ENCODE measurements at regions not wholly inside any gene's neighbourhood (a gene's known extent, or its start where the extent isn't known, plus 50 kb on each side); places are given as distances from the start of the nearest gene placed in this dataset.

DNA sequence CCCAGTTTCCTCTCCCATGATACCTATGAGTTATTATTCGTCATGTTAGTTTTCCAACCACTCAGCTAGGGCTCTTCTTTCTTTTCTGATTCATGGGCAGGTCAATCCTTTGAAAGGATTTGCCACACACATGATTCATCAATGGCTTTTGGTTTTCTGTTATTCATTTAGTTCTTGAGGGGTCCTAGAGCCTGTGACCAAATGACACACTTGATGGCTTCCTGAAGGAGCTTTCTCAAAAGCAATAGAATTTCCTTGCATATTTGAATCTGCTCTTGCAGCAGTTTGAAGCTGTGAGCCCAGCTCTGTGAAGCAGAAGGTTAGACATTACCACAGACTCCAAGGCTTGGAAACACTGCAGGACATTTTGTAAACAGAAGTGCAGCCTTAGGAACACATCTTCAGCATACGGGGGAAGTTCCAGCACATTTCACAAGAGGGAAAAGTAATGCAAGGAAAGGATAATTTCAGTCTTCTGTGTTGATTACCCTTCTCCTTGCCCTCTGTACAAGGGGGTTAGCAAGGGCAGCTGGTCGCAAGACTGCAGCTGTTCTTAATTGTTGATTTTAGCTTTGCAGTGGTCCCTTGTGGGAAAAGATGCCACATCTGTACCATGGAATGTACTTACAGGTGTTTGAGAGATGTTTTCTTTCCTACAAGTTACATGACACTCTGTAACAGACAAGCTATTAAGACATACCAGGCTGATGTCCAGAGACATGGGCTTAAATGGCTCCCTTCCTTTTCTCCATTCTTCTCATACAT, 338.6 kb downstream of the KCNRG start:
- DNase-seq (ENCODE audit: insufficient read length, low spot score) (no peak), FAIRE-seq (no peak)
- TF ChIP-seq, protein P1, sequence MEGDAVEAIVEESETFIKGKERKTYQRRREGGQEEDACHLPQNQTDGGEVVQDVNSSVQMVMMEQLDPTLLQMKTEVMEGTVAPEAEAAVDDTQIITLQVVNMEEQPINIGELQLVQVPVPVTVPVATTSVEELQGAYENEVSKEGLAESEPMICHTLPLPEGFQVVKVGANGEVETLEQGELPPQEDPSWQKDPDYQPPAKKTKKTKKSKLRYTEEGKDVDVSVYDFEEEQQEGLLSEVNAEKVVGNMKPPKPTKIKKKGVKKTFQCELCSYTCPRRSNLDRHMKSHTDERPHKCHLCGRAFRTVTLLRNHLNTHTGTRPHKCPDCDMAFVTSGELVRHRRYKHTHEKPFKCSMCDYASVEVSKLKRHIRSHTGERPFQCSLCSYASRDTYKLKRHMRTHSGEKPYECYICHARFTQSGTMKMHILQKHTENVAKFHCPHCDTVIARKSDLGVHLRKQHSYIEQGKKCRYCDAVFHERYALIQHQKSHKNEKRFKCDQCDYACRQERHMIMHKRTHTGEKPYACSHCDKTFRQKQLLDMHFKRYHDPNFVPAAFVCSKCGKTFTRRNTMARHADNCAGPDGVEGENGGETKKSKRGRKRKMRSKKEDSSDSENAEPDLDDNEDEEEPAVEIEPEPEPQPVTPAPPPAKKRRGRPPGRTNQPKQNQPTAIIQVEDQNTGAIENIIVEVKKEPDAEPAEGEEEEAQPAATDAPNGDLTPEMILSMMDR (IDR thresholded peaks at IDR 0.05; ENCODE audit: insufficient read depth, missing control alignments), result no peak

DNA sequence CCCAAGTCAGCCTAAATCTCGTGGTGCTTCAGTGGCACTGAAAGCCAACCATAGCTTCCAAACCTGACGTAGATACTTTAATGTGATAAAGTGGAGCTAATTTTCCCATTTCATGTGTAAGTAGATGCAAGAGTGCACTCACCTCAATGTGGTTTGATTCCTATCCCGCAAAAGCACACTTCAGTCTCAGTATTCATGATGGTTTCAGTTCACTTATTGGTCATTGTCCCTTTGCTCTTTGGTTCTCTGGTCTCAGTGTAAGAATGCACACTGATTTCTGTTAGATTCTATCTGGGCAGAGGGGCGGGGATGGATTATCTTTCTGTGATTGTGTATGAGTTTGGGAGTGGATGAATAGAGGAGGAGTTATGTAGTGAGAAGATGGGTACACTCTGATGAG, 340.6 kb downstream of the KCNRG start:
- TF ChIP-seq, protein P1 (IDR thresholded peaks at IDR 0.05; ENCODE audit: insufficient read depth, missing control alignments), result no peak
- no peak for FAIRE-seq

DNA sequence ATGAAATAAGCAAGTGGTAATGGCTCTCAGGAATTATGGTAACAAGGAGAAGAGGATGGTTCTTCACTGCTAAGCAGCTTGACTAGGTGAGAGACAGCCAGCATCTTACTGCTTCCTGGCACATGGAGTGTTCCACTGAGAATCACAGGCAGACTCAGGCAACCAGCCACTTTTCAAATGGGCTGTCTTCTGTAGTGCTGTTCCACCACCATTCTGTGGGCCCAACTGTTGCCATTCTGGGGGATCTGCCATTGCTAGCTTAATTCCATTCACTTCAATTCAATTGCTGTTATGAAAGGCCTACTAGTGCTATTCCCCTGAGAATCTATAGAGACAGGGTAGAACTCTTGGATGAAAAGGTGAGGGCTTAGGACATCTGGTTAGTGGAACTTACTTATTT, 341.9 kb downstream of the KCNRG start:
- FAIRE-seq (no peak), DNase-seq (ENCODE audit: insufficient read length, low spot score) (no peak)
- TF ChIP-seq, protein P1 (IDR thresholded peaks at IDR 0.05; ENCODE audit: insufficient read depth, missing control alignments), result no peak

More for the DNA sequence above, 340.6 kb downstream of the KCNRG start:
- no peak for DNase-seq (ENCODE audit: insufficient read length, low spot score)

DNA sequence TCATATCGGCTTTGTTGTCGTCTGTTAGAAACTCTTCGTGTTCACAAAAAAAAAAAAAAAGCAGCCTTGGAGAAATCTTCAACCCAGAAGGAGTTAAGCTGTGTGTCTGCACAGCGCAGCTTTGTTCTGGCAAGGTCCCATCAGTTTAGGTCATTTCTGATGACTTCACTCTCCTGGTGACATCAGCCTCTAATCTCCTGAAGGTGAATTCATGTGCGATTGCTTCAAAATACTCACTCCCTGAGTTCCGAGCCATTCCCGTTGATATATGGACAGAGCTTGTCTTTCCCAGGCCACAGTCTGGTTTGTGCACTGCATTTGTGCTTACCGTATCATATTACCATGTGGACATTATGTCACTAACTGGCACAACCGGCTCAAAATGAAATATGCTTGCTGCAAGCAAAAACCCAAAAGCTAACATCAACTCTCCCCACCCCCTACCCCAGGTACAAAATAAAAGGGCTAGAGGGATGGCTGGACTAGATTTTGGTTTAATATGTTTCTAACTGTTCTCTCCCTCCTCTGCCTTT, 342.4 kb downstream of the KCNRG start:
- no peak for FAIRE-seq
- DNase-seq (ENCODE audit: insufficient read length, low spot score), result no peak
- TF ChIP-seq, protein P1 (IDR thresholded peaks at IDR 0.05; ENCODE audit: insufficient read depth, missing control alignments), result no peak

DNA sequence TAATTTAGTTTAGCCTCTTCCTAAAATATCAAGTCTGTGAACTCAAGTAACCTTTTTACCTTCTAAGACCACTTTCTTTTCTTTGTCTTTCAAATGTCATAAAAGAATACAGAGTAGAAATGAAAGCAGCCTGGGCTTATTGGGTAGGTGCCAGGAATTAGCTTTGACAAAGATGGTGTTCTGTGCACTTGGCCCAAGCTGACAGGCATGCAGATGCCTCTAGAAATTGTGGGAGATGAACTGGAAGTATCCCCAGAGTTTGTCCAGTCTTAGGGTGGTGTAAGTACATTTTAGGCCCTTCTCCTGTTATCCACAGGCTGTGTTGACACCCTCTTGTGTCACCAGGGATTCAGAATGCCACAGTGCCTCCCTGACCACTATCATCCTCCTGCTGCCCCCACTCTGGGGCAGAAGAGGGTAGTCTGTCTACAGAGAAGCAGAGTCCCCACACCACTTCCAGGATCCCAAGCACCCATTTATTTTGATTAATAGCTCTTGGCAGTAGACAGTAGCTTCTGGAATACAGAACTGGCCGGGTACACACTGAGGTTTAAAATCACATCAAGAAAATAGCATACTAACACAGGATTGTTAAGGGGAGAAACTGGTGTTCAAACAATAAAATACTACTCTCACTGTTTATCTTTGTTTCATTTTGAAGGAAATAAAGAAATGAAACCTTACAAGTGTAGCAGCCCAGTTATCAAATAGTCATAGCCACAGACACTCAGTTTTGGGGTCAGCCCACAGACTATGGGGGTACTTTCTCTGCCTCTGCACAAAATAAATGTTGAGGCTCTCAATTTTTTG, 343.2 kb downstream of the KCNRG start:
- DNase-seq (ENCODE audit: insufficient read length, low spot score) (no peak), FAIRE-seq (no peak)
- TF ChIP-seq, protein P1 (IDR thresholded peaks at IDR 0.05; ENCODE audit: insufficient read depth, missing control alignments), result no peak

DNA sequence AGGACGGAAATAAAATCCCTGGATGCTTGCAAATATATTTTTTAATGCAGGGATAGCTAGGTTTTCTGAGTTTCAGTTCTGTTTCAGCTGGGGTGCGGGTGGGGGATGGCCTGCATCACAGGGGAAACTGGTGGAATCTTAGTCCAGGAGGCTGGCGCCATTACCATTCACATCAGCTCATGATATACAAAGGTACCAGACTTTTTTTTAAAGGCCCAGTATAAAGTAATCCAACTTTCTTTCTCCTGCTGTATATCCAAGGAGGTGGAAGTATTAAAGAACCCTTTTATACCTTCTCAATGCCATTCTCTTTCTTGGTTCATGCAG, 343.8 kb downstream of the KCNRG start:
- FAIRE-seq (no peak), DNase-seq (ENCODE audit: insufficient read length, low spot score) (no peak)
- TF ChIP-seq, protein P1 (IDR thresholded peaks at IDR 0.05; ENCODE audit: insufficient read depth, missing control alignments), result no peak

Measured in D721Med (cell line).